LNCaP clone FGC (cell line): ENCODE measurements at regions not wholly inside any gene's neighbourhood (a gene's known extent, or its start where the extent isn't known, plus 50 kb on each side); places are given as distances from the start of the nearest gene placed in this dataset.

ENCODE experiments used
- DNase-seq: peaks from one replicate; pipeline ENCODE4 v3.0.0-alpha.2; 2011; ENCODE audit warnings: low read depth
- H3K4me3 ChIP-seq: 2 replicates; pipeline ENCODE4 v1.5.1; 2011; ENCODE audit warnings: mild to moderate bottlenecking, low read depth, low read length, control low read depth
- CTCF ChIP-seq: IDR thresholded peaks from 2 replicates; pipeline ENCODE4 v1.5.1; 2012; ENCODE audit warnings: mild to moderate bottlenecking; ENCODE audit not compliant: control insufficient read depth, insufficient read depth; ENCODE audit errors: extremely low read depth

- no peak for TF ChIP-seq CTCF
- H3K4me3 ChIP-seq = no peak overlapping the region
- DNase-seq = no peak
These were observed 304.2 kb downstream of the ENC1 start for GRCh38 chr5:74336297-74336696.

GRCh38 chr5:74334762-74335384 lies 305.7 kb downstream of the ENC1 start:
- DNase-seq = no peak

GRCh38 chr5:74334062-74334761 lies 306.3 kb downstream of the ENC1 start:
- no peak for TF ChIP-seq CTCF
- DNase-seq = no peak

More at GRCh38 chr5:74334762-74335384, 305.7 kb downstream of the ENC1 start:
- TF ChIP-seq CTCF = no peak
- H3K4me3 ChIP-seq = no peak overlapping the region

GRCh38 chr5:74333430-74333829 lies 307.1 kb downstream of the ENC1 start:
- H3K4me3 ChIP-seq = no peak overlapping the region
- TF ChIP-seq CTCF = no peak
- DNase-seq = no peak

More at GRCh38 chr5:74334062-74334761, 306.3 kb downstream of the ENC1 start:
- no peak overlapping the region for H3K4me3 ChIP-seq

- H3K4me3 ChIP-seq = no peak overlapping the region
- no peak for TF ChIP-seq CTCF
- DNase-seq = no peak
These were observed 307.8 kb downstream of the ENC1 start for GRCh38 chr5:74332682-74333081.

GRCh38 chr5:74332006-74332405 lies 308.5 kb downstream of the ENC1 start:
- DNase-seq = no peak

More at GRCh38 chr5:74332006-74332405, 308.5 kb downstream of the ENC1 start:
- TF ChIP-seq CTCF = no peak
- H3K4me3 ChIP-seq = no peak overlapping the region
